ACC112 (cell line): ENCODE measurements at regions not wholly inside any gene's neighbourhood (a gene's known extent, or its start where the extent isn't known, plus 50 kb on each side); places are given as distances from the start of the nearest gene placed in this dataset.

Experiments used
- H2AFZ ChIP-seq: fragments of 200-600 bp; sonication (generic); one replicate; pipeline ENCODE4 v1.6.0; 2017; ENCODE audit warnings: antibody characterized with exemption, low read length; ENCODE audit not compliant: unreplicated experiment
- H3K27ac ChIP-seq: fragments of 200-600 bp; sonication (generic); 2 replicates; pipeline ENCODE4 v1.5.1; 2014; ENCODE audit warnings: low read depth, mild to moderate bottlenecking, antibody characterized with exemption, low read length, moderate library complexity
- H3K27me3 ChIP-seq: fragments of 200-600 bp; sonication (generic); 2 replicates; pipeline ENCODE4 v1.6.1; 2014; ENCODE audit warnings: mild to moderate bottlenecking, antibody characterized with exemption, low read length, moderate library complexity, mixed read lengths; ENCODE audit not compliant: insufficient read depth
- H3K36me3 ChIP-seq: fragments of 200-600 bp; sonication (generic); 2 replicates; pipeline ENCODE4 v1.6.1; 2016; ENCODE audit warnings: mild to moderate bottlenecking, antibody characterized with exemption, low read length, moderate library complexity, mixed read lengths; ENCODE audit not compliant: insufficient read depth
- H3K4me1 ChIP-seq: fragments of 200-600 bp; sonication (generic); one replicate; pipeline ENCODE4 v1.6.1; 2016; ENCODE audit warnings: low read length, mixed read lengths; ENCODE audit not compliant: insufficient read depth, unreplicated experiment, control insufficient read depth
- H3K4me3 ChIP-seq: fragments of 200-600 bp; sonication (generic); 2 replicates; pipeline ENCODE4 v1.5.1; 2014; ENCODE audit warnings: mild to moderate bottlenecking, low read depth, low read length
- H3K79me2 ChIP-seq: fragments of 200-600 bp; sonication (generic); one replicate; pipeline ENCODE4 v1.6.0; 2016; ENCODE audit warnings: low read length; ENCODE audit not compliant: control insufficient read depth, unreplicated experiment, insufficient read depth

DNA sequence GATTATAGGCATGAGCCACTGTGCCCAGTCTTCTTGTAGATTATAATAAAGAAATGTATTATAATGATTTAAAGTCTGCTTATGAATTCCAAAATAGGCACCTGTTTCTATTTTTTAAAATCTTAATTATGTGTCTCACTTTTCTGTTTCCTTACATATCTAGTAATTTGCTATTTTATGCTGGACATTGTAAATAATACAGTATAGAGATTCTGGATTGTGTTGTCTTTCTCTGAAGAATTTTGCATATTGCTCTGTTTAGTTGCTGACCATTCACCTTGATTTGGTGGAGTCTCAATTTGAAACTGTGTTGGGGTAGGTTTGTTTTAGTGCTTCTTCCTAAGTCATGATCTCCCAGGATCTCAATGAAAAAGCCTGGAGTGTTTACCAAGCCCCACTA is 102.8 kb downstream of the C9orf50 start:
- no peaks in the 10 kb centered on the region for H3K79me2 ChIP-seq
- no peak overlapping the region for H3K4me3 ChIP-seq
- no peaks in the 10 kb centered on the region for H3K27me3 ChIP-seq
- H3K4me1 ChIP-seq: no peaks in the 10 kb centered on the region
- no peaks in the 10 kb centered on the region for H3K36me3 ChIP-seq
- H3K27ac ChIP-seq: no peak overlapping the region
- no peak overlapping the region for H2AFZ ChIP-seq

DNA sequence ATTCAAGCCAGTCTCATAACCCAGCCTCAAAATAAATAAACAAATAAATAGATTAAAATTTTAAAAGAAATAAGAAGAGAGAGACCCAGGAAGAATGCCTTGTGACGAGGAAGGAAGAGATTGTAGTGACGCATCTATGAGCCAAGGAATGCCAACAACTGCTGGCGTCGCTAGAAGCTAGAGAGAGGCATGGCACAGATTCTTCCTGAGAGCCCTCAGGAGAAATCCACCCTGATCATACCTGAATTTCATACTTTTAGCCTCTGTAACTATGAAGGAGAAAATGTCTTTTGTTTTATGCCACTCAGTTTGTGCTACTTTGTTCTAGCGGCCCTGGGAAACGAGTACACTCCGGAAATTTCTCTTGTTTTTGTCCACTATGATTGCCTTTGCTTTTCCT is 103.9 kb downstream of the C9orf50 start:
- no peak overlapping the region for H2AFZ ChIP-seq
- H3K27ac ChIP-seq: no peak overlapping the region
- H3K79me2 ChIP-seq: no peaks in the 10 kb centered on the region
- H3K4me1 ChIP-seq: no peaks in the 10 kb centered on the region
- no peak overlapping the region for H3K4me3 ChIP-seq
- no peaks in the 10 kb centered on the region for H3K27me3 ChIP-seq
- H3K36me3 ChIP-seq: no peaks in the 10 kb centered on the region

DNA sequence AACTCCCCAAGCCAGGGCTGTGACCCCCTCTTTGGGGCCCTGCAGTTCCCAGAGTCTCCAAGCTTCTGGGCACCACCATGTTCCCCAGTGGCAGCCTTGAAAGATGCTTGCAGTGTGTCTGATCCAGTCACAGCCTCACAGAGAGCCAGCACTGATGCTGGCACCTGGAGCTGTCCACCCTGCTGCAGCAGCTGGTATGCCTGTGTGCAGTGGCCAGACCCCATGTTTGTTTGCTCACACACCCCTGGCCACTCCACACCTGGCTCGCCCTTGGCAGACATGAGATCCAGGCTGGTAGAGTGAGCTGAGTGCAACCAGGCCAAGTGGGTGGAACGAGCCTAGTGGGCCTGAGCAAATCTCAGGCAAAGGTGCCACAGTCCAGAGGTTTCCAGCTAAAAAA is 106.0 kb downstream of the C9orf50 start:
- H3K79me2 ChIP-seq: no peaks in the 10 kb centered on the region
- no peak overlapping the region for H3K27ac ChIP-seq
- H2AFZ ChIP-seq: no peak overlapping the region
- H3K4me3 ChIP-seq: no peak overlapping the region
- H3K27me3 ChIP-seq: no peaks in the 10 kb centered on the region
- no peaks in the 10 kb centered on the region for H3K4me1 ChIP-seq
- H3K36me3 ChIP-seq: no peaks in the 10 kb centered on the region

DNA sequence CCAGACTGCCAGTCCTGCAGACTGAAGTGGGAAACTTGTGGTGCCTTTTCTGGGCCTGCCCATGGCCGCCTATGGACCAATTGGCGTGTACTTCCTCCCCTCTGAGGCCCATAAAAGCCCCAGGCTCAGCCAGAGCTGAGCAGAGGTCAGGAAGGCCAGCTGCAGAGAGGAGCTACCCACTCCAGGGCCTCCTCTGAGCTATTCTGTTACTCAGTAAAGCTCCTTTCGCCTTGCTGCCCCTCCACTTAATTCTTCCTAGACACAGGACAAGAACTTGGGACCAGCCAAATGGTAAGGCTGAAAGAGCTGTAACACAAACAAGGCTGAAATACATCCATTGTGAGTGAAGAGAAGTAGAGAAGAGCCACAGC is 106.4 kb downstream of the C9orf50 start:
- no peaks in the 10 kb centered on the region for H3K27me3 ChIP-seq
- no peaks in the 10 kb centered on the region for H3K4me1 ChIP-seq
- H2AFZ ChIP-seq: no peak overlapping the region
- H3K4me3 ChIP-seq: no peak overlapping the region
- H3K27ac ChIP-seq: no peak overlapping the region
- no peaks in the 10 kb centered on the region for H3K79me2 ChIP-seq
- no peaks in the 10 kb centered on the region for H3K36me3 ChIP-seq

DNA sequence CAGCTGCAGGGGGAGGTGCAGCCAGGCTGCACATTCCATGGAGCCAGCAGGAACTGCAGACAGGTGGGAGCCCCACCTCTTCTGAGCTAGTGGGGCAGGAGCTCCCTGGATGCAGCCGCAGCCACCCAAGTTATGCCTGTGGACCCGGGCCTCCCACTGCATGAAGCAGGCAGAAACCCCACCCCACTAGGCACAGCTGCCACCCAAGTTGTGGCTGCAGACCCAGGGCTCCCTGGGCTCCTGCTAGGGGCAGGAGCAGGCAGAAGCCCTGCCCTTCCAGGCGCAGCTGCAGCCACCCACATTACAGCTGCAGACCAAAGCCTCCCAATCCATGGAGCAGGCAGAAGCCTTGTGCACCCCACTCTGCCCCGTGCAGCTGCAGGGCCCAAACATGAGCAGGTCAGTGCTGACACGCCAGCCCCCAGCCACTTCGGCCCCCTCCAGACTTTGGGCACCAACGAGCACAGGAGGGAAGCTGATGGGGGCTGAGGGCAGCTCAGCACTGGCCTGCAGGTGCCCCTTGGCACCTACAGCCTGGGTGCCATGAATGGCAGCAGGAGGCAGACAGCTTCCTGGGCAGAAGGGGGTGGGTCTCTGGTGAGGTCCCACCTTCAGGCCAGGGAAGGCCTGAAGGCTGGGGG is 106.9 kb downstream of the C9orf50 start:
- no peak overlapping the region for H2AFZ ChIP-seq
- no peak overlapping the region for H3K27ac ChIP-seq
- H3K4me3 ChIP-seq: no peak overlapping the region
- no peaks in the 10 kb centered on the region for H3K36me3 ChIP-seq
- H3K4me1 ChIP-seq: peaks cover 5% of the 10 kb centered on the region
- H3K79me2 ChIP-seq: no peaks in the 10 kb centered on the region
- no peaks in the 10 kb centered on the region for H3K27me3 ChIP-seq

DNA sequence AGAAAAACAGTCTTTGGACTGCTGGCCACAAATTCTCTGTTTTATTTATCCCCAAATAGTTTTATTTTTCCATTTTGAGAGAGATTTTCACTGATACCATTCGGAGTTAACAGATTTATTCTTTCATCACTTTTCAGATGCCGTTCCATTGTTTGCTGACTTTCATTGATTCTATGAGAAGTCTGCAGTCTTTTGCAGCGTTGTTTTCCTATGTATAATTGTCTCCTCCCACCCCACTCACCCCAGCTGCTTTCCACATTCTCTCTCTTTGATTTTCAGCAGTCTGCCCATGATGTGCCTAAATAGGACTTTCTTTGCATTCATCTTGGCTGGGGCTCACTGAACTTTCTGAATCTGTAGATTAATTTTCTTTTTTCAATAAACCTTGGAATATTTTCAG is 107.6 kb downstream of the C9orf50 start:
- Histone ChIP-seq H2AFZ (no peak overlapping the region), H3K27me3 (no peaks in the 10 kb centered on the region), H3K79me2 (no peaks in the 10 kb centered on the region), H3K27ac (no peak overlapping the region), H3K36me3 (no peaks in the 10 kb centered on the region), H3K4me1 (peaks cover 9% of the 10 kb centered on the region), H3K4me3 (no peak overlapping the region)

DNA sequence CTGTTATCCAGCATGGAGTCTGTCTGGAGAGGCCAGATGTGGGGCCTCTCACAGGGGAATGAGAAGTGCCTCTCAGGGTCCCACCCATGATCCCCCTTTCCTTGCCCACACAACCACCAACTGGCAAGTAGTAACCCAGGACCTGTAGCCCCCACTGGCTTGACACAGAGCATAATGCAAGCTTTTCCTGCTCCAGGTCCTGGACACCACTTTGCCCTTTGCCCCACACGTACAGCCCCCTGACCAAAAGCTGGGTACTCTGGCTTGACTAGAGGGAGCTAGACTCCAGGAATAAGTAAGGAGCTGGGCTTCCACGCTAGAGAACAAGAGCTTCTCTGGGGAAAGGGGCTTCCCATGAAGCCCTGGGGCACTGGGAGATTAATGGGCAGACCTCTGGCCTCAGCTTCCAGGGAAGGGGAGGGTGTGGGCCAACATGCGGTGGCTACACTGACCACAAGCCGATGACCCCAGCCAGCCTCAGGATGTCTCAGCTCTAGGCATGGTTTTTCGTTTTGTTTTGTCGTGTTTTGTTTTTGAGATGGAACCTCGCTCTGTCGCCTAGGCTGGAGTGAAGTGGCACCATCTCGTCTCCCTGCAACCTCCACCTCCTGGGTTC is 109.5 kb downstream of the C9orf50 start:
- H3K79me2 ChIP-seq: no peaks in the 10 kb centered on the region
- no peak overlapping the region for H3K27ac ChIP-seq

DNA sequence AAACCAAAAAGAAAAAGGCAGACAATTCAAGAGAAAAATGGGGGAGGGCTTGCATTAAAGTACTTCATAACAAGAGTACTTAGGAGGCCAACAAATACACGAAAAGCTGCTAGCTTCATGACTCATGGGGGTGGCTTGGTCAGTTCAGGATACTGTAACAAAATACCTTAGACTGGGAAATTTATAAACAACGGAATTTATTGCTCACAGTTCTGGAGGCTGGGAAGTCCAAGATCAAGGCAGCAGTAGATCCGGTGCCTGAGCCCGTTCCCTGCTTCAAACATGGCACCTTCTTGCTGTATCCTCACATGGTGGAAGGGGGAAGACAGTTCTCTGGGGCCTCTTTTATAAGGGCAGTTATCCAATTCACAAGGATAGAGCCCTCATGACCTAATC is 111.4 kb downstream of the C9orf50 start:
- Histone ChIP-seq H3K27ac (peak overlapping the region; percentile 78), H3K79me2 (no peaks in the 10 kb centered on the region), H3K36me3 (0 out of 2 replicates have a peak, but pooled peaks cover 4% of the 10 kb centered on the region), H3K4me3 (no peak overlapping the region), H2AFZ (no peak overlapping the region), H3K27me3 (no peaks in the 10 kb centered on the region), H3K4me1 (peaks cover 15% of the 10 kb centered on the region)

More for the DNA sequence above, 109.5 kb downstream of the C9orf50 start:
- Histone ChIP-seq H3K4me1 (peaks cover 13% of the 10 kb centered on the region), H3K4me3 (no peak overlapping the region), H3K36me3 (no peaks in the 10 kb centered on the region), H2AFZ (no peak overlapping the region), H3K27me3 (no peaks in the 10 kb centered on the region)

DNA sequence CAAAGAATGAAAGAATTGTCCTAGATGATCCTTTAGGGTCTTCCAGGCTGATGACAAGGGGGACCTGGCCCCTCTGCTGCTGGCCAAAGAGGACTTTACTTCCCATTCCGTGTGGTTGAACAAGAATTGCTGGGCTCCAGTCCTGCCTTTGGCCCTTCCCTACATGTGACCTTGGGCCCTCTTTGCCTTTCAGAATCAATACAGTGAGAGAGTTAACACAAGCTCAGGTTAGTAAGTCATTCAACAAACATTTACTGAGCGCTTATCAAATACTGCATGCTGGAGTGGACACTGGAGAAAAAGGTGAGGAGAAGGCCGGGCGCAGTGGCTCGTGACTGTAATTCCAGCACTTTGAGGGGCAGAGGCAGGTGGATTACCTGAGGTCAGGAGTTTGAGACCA is 113.1 kb downstream of the C9orf50 start:
- no peaks in the 10 kb centered on the region for H3K27me3 ChIP-seq
- no peak overlapping the region for H3K4me3 ChIP-seq
- peaks cover 23% of the 10 kb centered on the region for H3K4me1 ChIP-seq
- H2AFZ ChIP-seq: no peak overlapping the region
- H3K79me2 ChIP-seq: no peaks in the 10 kb centered on the region
- 0 out of 2 replicates have a peak, but pooled peaks cover 9% of the 10 kb centered on the region for H3K36me3 ChIP-seq
- H3K27ac ChIP-seq: no peak overlapping the region

DNA sequence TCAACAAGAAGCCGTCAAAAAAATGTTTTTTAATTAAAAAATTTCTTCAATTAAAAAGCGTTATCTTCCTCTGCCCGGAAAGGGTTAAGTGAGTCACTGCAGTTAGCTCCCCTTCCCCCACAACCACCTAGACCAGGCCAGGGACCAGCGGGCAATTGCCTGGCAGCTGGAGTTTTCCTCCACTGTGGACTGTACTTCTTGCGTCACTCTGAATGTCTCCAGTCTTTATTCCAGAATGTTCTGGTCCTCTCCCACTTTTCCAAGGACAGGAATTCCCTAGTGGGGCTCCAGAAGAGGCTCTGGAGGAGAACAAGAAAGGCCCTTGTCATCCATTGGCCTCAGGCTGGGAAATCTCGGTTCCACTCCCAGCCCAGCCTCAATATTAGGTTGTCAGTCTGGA is 114.0 kb downstream of the C9orf50 start:
- H3K27ac ChIP-seq: no peak overlapping the region

DNA sequence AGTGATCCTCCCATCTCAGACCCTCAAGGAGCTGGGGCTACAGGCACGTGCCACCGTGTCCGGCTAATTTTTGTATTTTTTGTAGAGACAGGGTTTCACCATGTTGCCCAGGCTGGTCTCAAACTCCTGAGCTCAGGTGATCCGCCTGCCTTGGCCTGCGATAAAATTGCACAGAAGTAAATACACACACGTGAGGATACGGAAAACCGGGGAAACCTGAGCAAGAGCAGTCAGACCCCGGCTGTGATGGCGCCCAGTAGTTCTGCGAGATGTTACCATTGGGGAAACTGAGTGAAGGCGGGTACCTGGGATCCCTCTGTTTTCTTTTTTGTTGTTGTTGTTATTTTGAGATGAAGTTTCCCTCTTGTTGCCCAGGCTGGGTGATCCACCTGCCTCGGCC is 114.9 kb downstream of the C9orf50 start:
- H3K4me1 ChIP-seq: peaks cover 24% of the 10 kb centered on the region
- no peaks in the 10 kb centered on the region for H3K27me3 ChIP-seq
- no peak overlapping the region for H3K4me3 ChIP-seq
- no peak overlapping the region for H3K27ac ChIP-seq
- peaks cover 14% of the 10 kb centered on the region; the same call in 1 of the 2 replicates for H3K36me3 ChIP-seq
- no peak overlapping the region for H2AFZ ChIP-seq
- H3K79me2 ChIP-seq: no peaks in the 10 kb centered on the region

More for the DNA sequence above, 114.0 kb downstream of the C9orf50 start:
- H3K4me3 ChIP-seq: no peak overlapping the region
- H3K27me3 ChIP-seq: no peaks in the 10 kb centered on the region
- H3K36me3 ChIP-seq: 0 out of 2 replicates have a peak, but pooled peaks cover 9% of the 10 kb centered on the region
- no peak overlapping the region for H2AFZ ChIP-seq
- H3K4me1 ChIP-seq: peaks cover 24% of the 10 kb centered on the region
- no peaks in the 10 kb centered on the region for H3K79me2 ChIP-seq
